Gastrocnemius medialis (tissue), 4 donors: ENCODE measurements at regions not wholly inside any gene's neighbourhood (a gene's known extent, or its start where the extent isn't known, plus 50 kb on each side); places are given as distances from the start of the nearest gene placed in this dataset.

ENCODE experiments used
- CTCF ChIP-seq, 5 experiments: fragments of 450-650 bp in 3 of 5; fragments of 200-600 bp in 2 of 5; sonication (generic) in 2 of 5; IDR thresholded peaks in 4 of 5; conservative IDR thresholded peaks in 1 of 5; 1 replicate in 4 of 5; 2 replicates in 1 of 5; pipeline ENCODE4 v1.5.1; 2016 to 2019; ENCODE audit warnings: antibody characterized with exemption in 5 of 5, mild to moderate bottlenecking in 3 of 5, moderate library complexity in 3 of 5
- POLR2A ChIP-seq, 2 donors: fragments of 450-650 bp; IDR thresholded peaks; one replicate each; pipeline ENCODE4 v1.6.1; 2017; ENCODE audit warnings: antibody characterized with exemption in 2 of 2, mild to moderate bottlenecking in 2 of 2, moderate library complexity in 2 of 2

DNA sequence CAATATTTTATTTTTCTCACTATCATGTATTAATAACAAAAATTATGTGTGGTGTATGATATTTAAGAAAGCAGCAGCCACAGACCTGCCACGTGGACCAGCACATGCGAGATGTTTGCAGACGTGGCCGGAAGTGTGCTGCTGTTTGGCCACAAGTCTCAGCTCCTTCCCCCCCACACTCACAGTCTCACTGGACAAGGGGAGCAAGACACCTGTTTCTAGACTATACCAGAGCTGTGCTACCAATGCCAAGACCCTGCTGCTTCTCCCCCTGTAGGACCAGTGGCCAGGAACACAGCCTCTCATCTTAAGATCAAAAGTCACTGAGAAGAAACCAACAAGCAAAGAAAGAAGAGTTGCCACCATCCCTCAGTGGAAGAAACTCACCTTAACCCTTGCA, 258.9 kb upstream of the PPP2R2D start:
- no peak for TF ChIP-seq CTCF (IDR thresholded peaks at IDR 0.05 in 4 of 5, conservative IDR thresholded peaks at IDR 0.05 in 1 of 5)
- TF ChIP-seq POLR2A (IDR thresholded peaks at IDR 0.05): no peak
